Dermis microvascular lymphatic vessel endothelial cell (primary cell): ENCODE measurements at regions not wholly inside any gene's neighbourhood (a gene's known extent, or its start where the extent isn't known, plus 50 kb on each side); places are given as distances from the start of the nearest gene placed in this dataset.

Source experiments
- DNase-seq, 2 donors: peaks; one replicate each; pipeline versions ENCODE4 v3.0.0 to v3.0.0-alpha.2; 2010; ENCODE audit warnings: low read depth in 2 of 2

- DNase-seq: no peak
These were observed 329.7 kb upstream of the ST6GAL2 start for GRCh38 chr2:107215401-107216350.

GRCh38 chr2:107218208-107218607 lies 332.2 kb upstream of the ST6GAL2 start:
- no peak for DNase-seq

- no peak for DNase-seq
These were observed 336.5 kb upstream of the ST6GAL2 start for GRCh38 chr2:107222466-107222865.

GRCh38 chr2:107235491-107236254 lies 349.7 kb upstream of the ST6GAL2 start:
- no peak for DNase-seq

GRCh38 chr2:107242811-107243210 lies 356.8 kb upstream of the ST6GAL2 start:
- DNase-seq: no peak

GRCh38 chr2:107248932-107249331 lies 363.0 kb upstream of the ST6GAL2 start:
- no peak for DNase-seq

GRCh38 chr2:107255744-107256143 lies 369.8 kb upstream of the ST6GAL2 start:
- no peak for DNase-seq

- DNase-seq: no peak
These were observed 372.8 kb upstream of the ST6GAL2 start for GRCh38 chr2:107258531-107259407.

- no peak for DNase-seq
These were observed 373.6 kb upstream of the ST6GAL2 start for GRCh38 chr2:107259408-107260195.

GRCh38 chr2:107263628-107264027 lies 377.7 kb upstream of the ST6GAL2 start:
- no peak for DNase-seq

GRCh38 chr2:107264184-107264583 lies 378.2 kb upstream of the ST6GAL2 start:
- DNase-seq: no peak

- no peak for DNase-seq
These were observed 380.6 kb upstream of the ST6GAL2 start for GRCh38 chr2:107266555-107266954.

GRCh38 chr2:107267086-107267485 lies 381.1 kb upstream of the ST6GAL2 start:
- DNase-seq: no peak

- no peak for DNase-seq
These were observed 390.1 kb upstream of the ST6GAL2 start for GRCh38 chr2:107276034-107276433.

- no peak for DNase-seq
These were observed 392.7 kb upstream of the ST6GAL2 start for GRCh38 chr2:107278672-107279071.

- DNase-seq: no peak
These were observed 395.7 kb upstream of the ST6GAL2 start for GRCh38 chr2:107281637-107282036.

- no peak for DNase-seq
These were observed 396.2 kb upstream of the ST6GAL2 start for GRCh38 chr2:107282135-107282534.

- no peak for DNase-seq
These were observed 399.8 kb upstream of the ST6GAL2 start for GRCh38 chr2:107285621-107286299.

GRCh38 chr2:107290041-107290440 lies 404.1 kb upstream of the ST6GAL2 start:
- DNase-seq: no peak

GRCh38 chr2:107303964-107304363 lies 418.0 kb upstream of the ST6GAL2 start:
- no peak for DNase-seq
